Cardiac septum (tissue), 1 donor: ENCODE measurements at regions not wholly inside any gene's neighbourhood (a gene's known extent, or its start where the extent isn't known, plus 50 kb on each side); places are given as distances from the start of the nearest gene placed in this dataset.
"Not testable (repeated sequence)": the region's sequence is repeated elsewhere in the genome, so short reads cannot be mapped to it uniquely, and the experiment has no call there.

Experiments used
- DNase-seq: peaks from one replicate; pipeline ENCODE4 v3.0.0-alpha.2; 2020; ENCODE audit warnings: low spot score
- intact Hi-C: fragments of 100-400 bp; cut with DNase I; formaldehyde crosslinking; loops from one replicate; pipeline ENCODE4 v1.14.0; 2022
- donor health status: DM: no; HTN: no; CAD: no.

DNA sequence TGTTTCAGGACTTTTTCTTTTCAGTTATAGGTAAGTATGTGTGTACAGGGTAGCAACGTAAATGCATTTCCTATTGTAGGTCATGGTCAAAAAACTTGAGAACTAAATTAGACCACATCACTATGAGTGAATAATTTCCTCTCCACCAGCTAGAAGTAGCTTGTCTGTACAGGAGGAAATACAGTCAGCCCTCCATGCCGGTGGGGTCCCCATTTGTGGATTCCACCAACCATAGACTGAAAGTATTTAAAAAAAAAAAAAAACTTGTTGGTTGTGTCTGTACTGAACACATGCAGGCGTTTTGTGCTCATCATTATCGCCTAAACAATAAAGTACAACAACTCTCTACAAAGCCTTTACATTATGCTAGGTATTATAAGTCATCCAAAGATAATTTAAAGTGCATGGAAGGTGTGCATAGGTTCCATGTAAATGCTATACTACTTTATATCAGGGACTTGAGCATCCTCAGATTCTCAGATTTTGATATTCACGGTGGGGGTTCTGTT lies 94.2 kb upstream of the NDUFV2 start:
- intact Hi-C loops = no loop called here

DNA sequence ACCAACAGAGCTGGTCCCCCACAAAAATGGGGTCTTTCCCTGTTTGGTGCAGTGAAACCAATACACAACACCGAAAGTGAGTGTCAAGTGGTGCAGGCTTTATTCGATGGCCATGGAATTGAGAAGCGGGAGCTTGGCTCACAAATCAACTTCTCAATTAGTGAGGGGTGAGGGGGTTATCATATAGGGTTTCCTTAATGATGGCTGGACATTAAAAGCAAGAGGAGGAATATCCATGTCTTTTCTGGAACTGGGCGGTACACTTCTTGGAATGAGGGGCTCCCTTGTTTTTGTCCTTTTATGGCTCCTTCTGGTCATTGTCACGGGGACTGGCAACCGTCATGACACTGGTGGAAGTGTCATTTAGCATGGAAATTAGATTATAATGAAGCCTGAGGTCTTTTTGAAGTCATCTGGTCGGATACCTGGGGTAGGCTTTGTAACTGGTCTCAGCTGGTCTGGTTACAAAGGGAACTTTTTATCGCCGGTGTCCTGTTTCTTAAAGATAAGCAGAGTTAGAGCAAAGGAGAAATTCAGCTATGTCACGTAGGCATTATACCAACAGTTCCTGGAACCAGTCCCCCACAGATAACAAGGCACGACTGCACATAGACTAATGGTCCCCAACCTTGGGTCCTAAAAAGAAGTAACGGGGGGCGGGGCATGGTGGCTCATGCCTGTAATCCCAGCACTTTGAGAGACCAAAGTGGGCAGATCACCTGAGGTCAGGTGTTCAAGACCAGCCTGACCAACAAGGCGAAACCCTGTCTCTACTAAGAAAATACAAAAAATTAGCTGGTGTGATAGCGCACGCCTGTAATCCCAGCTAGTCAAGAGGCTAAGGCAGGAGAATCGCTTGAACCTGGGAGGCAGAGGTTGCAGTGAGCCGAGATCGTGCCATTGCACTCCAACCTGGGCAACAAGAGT lies 93.5 kb upstream of the NDUFV2 start:
- intact Hi-C loops = no loop called here
- no peak for DNase-seq

More for the DNA sequence above, 94.2 kb upstream of the NDUFV2 start:
- DNase-seq = no peak

DNA sequence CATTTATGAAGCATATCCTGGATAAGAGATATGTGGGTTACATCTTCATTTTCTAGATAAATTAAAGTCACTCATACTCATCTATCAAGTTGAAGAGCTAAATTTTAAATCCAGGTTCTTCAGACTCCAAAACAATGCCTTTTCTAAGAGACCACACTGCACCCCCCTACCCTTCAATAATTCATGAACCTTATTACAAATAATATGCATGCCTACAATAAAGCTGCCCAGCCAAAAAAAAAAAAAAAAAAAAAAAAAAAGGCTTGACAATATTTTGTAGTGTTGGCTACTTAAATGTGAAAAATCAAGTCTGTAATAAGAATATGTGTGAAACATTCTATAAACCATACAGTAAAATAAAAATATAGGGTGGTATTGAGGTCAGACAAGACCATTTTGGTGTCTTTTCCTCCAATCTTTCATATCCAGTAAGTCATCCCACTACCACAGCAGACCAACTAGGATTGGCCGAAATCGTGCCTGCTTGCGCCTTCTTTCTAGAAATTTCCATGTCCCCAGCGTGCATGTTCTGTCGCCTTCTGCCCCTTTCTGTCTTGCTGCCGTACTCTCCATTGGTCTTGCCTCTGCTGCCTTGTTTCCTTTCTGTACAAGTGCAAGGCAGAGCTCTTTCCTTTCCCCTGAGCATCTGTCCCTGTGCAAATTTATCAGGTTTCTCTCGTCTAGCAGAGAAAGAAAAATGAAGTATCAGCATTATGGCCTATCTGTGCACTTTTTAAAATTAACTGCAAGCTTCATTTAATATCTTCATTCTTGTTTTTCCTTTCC lies 92.6 kb upstream of the NDUFV2 start:
- intact Hi-C loops = no loop called here
- no peak for DNase-seq

DNA sequence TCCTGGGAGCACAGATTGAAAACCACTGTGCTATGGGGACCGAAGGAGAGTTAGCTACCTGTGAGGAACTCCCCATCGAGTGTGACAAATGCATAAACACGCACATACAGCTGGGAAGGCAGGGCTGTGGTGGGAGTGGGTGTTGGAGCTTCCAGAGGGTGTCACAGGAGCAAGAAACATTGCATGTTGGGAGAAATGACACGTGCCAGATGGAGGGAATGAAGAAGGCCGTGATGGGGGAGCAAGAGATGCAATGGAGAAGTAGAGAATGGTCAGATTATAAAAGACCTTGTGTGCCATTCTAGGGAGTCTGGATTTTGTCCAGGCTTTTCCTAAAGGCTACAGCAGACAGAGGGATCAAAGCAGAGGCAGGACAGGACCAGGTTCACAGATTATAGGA lies 91.1 kb upstream of the NDUFV2 start:
- intact Hi-C loops = no loop called here

DNA sequence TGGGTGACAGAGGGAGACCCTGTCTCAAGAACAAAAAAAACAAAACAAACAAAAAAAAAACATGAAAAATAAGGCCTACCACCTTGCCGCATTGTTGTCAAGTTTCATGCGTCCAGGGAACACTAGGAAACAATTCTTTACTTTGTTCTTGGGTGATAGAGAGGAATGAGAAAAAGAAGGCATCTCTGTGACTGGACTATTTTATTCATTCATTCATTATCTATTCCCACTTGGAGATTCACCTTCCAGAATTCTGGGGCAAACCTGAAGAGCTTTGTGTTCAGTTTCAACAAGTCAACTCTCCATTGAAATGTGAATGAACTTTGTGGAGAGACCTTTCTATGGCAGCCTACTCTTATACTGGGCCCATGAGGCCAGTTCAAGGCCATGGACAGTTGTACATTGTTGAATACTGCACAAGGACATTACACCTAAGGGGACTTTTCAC lies 88.5 kb upstream of the NDUFV2 start:
- no peak for DNase-seq
- intact Hi-C loops = no loop called here

More for the DNA sequence above, 91.1 kb upstream of the NDUFV2 start:
- no peak for DNase-seq

DNA sequence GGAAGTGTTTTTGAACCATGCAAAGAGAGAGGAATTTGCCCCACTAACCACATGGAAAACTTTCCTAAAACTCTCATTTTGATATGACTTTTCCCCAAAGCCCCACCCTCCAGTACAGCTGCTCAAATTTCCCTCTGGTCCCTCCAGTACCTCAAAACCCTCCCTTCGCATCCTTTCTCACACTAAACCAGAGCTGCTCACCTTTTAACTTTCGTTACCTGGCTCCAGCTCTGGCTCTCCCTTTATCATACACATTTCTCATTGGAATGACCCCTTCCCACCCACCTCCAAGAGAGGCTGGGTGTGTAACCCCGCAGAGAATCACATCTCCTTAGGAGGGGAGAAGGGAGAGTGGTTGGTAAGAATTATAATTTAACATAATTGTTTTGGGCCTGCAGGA lies 86.8 kb upstream of the NDUFV2 start:
- no peak for DNase-seq
- intact Hi-C loops = no loop called here

- intact Hi-C loops = no loop called here
- no peak for DNase-seq
Measured at GRCh38 chr18:9016633-9017166, 85.8 kb upstream of the NDUFV2 start.

GRCh38 chr18:9017167-9017904 lies 85.2 kb upstream of the NDUFV2 start:
- intact Hi-C loops = no loop called here
- peak; percentile 83 for DNase-seq

DNA sequence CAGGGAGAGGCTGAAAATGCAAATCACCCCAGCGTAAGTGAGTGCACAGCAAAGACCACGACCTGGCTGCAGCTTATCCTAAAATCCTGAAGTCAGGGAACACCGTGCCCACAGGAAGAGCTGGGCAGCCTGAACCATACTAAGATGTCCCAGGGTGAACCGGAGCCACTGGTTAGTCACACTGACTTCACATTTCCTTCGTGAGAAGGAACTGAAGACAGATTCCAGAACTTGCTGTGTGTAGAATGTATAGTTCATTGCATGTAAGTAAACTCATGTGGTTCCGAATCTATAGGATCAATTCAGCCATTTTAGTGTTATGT lies 84.6 kb upstream of the NDUFV2 start:
- DNase-seq = no peak
- intact Hi-C loops = no loop called here

GRCh38 chr18:9019135-9019534 lies 83.4 kb upstream of the NDUFV2 start:
- DNase-seq = no peak
- intact Hi-C loops = no loop called here

GRCh38 chr18:9020221-9020620 lies 82.3 kb upstream of the NDUFV2 start:
- intact Hi-C loops = no loop called here
- DNase-seq = no peak

DNA sequence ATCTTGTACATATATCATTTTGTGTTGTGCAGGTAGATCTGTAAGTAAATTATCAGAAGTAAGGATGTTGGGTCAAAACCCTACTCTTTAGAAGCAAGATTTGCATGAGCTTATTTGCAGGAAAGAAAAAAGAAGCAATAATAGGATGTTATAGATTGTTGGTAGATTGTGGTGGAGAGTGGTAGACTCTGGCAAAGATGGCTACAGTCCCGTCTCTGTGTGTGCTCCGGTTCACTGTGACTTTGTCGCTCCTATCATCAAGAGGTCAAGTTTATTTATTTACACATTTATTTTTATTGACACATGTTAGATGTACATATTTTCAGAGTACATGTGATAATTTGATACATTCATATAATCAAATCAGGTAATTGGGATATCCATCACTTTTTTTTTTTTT lies 81.0 kb upstream of the NDUFV2 start:
- no peak for DNase-seq
- intact Hi-C loops = no loop called here

- intact Hi-C loops = no loop called here
- no peak for DNase-seq
Measured at GRCh38 chr18:9022397-9023155, 79.9 kb upstream of the NDUFV2 start.

DNA sequence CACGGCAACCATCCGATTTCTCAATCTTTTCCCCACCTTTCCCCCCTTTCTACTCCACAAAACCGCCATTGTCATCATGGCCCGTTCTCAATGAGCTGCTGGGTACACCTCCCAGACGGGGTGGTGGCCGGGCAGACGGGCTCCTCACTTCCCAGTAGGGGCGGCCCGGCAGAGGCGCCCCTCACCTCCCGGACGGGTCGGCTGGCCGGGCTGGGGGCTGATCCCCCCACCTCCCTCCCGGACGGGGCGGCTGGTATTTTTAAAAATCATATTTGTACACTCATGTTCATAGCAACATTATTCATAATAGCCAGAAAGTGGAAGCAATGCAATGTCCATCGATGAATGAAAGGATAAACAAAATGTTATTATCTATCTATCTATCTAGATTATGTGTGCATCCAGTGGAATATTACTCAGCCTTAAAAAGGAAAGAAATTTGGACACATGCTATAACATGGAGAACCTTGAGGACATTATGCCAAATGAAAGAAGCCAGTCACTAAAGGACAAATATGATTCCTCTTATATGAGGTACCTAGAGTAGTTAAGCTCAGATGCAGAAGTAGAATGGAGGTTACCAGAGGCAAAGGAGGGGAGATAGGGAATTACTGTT lies 78.4 kb upstream of the NDUFV2 start:
- intact Hi-C loops, DNase-seq: not testable (repeated sequence)

- DNase-seq = no peak
- intact Hi-C loops = no loop called here
Measured at GRCh38 chr18:9025091-9025838, 77.2 kb upstream of the NDUFV2 start.

DNA sequence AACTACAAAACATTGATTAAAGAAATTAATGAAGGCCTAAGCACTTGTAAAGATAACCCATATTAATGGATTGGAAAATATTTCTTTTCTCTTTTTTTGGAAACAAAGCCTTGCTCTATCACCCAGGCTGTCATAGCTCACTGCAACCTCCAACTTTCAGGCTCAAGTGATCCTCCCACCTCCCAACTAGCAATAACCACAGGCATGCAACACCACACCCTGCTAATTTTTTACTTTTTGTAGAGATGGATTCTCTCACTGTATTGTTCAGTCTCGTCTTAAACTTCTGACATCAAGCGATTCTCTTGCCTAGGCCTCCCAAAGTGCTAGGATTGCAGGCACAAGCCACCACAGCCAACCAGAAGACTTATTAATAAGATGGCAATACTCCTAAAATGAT lies 73.4 kb upstream of the NDUFV2 start:
- DNase-seq = no peak
- intact Hi-C loops = no loop called here

GRCh38 chr18:9032519-9032918 lies 70.0 kb upstream of the NDUFV2 start:
- no peak for DNase-seq
- intact Hi-C loops = no loop called here

DNA sequence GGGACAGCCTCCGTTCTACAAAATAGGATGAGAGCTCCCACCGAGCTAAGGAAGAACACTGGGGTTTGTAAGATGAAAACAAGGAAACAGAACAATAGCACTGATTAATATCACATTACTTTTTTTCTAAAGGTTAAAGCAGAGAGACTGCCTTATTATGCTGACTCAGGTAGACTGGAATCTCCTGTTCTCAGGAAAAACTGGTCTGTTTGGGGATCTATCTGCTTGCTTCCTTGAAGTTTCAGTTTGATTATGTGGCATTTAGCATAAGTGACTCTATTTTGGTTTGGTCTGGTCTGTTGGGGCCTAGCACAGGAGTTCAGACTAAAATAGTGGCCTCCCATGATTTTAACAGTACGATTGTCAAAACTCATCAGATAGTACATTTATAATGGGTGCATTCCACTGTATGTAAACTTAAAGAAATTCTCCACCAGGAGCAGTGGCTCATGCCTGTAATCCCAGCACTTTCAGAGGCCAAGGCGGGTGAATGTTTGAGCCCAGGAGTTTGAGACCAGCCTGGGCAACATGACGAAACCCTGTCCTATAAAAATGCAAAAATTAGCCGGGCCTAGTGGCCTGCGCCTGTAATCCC lies 64.1 kb upstream of the NDUFV2 start:
- intact Hi-C loops = no loop called here

More for the DNA sequence above, 64.1 kb upstream of the NDUFV2 start:
- DNase-seq = no peak
